Gastroesophageal sphincter (tissue), 3 donors: ENCODE measurements at regions not wholly inside any gene's neighbourhood (a gene's known extent, or its start where the extent isn't known, plus 50 kb on each side); places are given as distances from the start of the nearest gene placed in this dataset.

Source experiments
- POLR2A ChIP-seq, 2 donors: fragments of 450-650 bp; IDR thresholded peaks; one replicate each; pipeline ENCODE4 v1.6.1; 2017; ENCODE audit warnings: antibody characterized with exemption in 2 of 2, mild to moderate bottlenecking in 2 of 2, moderate library complexity in 1 of 2
- POLR2AphosphoS5 ChIP-seq: sonication (generic); formaldehyde crosslinking; IDR thresholded peaks from one replicate; pipeline ENCODE4 v1.6.1; 2017; ENCODE audit warnings: antibody characterized with exemption
- TF ChIP-seq, protein P1 (sequence below), 4 experiments: fragments of 200-600 bp in 2 of 4; fragments of 450-650 bp in 2 of 4; sonication (generic) in 1 of 4; IDR thresholded peaks; one replicate each; pipeline ENCODE4 v1.5.1; 2017 to 2019; ENCODE audit warnings: antibody characterized with exemption in 4 of 4, mild to moderate bottlenecking in 2 of 4, moderate library complexity in 2 of 4

GRCh38 chr5:8581047-8581446 is 712.1 kb downstream of the MTRR start:
- TF ChIP-seq POLR2AphosphoS5: no peak
- TF ChIP-seq POLR2A (IDR thresholded peaks at IDR 0.05): no peak
- TF ChIP-seq, protein P1, sequence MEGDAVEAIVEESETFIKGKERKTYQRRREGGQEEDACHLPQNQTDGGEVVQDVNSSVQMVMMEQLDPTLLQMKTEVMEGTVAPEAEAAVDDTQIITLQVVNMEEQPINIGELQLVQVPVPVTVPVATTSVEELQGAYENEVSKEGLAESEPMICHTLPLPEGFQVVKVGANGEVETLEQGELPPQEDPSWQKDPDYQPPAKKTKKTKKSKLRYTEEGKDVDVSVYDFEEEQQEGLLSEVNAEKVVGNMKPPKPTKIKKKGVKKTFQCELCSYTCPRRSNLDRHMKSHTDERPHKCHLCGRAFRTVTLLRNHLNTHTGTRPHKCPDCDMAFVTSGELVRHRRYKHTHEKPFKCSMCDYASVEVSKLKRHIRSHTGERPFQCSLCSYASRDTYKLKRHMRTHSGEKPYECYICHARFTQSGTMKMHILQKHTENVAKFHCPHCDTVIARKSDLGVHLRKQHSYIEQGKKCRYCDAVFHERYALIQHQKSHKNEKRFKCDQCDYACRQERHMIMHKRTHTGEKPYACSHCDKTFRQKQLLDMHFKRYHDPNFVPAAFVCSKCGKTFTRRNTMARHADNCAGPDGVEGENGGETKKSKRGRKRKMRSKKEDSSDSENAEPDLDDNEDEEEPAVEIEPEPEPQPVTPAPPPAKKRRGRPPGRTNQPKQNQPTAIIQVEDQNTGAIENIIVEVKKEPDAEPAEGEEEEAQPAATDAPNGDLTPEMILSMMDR (IDR thresholded peaks at IDR 0.05): no peak
